Ecto neural progenitor cell (in vitro differentiated cells): ENCODE measurements at regions not wholly inside any gene's neighbourhood (a gene's known extent, or its start where the extent isn't known, plus 50 kb on each side); places are given as distances from the start of the nearest gene placed in this dataset.
"Not testable (repeated sequence)": the region's sequence is repeated elsewhere in the genome, so short reads cannot be mapped to it uniquely, and the experiment has no call there.

Source experiments
- DNase-seq: peaks from one replicate; pipeline ENCODE4 v3.0.0-alpha.2; 2018; ENCODE audit warnings: low spot score

GRCh38 chr16:80007231-80007630 lies 406.7 kb upstream of the MAF start:
- no peak for DNase-seq

- DNase-seq = no peak
Measured at GRCh38 chr16:80006241-80007215, 406.0 kb upstream of the MAF start.

DNA sequence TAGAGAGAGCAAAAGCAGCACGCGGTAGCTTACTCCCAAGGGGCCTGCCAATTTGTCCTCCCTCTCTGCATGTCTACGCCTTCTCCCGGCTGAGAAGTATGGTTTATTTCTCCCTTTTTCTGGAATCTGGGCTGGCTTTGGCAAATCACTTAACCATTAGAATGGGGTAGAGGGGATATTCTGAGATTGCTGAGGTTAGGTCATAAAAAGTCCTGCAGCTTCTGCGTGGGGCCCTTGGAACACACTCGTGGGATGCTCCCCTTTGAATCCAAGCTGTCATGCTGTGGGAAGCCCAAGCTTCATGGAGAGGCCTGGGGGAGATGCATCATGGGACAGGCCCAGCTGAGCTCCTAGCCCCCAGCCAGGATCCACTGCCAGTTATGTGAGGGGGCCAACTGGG lies 403.6 kb upstream of the MAF start:
- no peak for DNase-seq

DNA sequence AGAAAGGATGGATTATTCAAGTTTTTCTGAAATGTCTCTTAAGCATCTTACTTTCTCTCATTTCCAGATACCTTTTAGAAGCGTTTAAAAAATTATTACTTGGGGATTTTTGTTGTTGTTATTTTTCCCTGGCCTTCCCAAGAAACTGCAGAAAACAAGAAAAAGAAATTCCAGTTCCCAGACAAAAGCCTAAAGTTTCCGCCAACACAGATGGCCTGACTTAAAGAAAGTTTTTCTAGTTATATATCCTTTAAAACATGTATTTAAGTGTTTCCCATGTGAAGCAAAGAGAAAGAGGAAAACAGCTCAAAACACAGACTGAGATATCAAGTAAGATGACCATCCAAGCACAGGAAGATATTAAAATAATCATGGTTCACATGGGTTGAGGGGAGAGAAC lies 401.7 kb upstream of the MAF start:
- DNase-seq = no peak

DNA sequence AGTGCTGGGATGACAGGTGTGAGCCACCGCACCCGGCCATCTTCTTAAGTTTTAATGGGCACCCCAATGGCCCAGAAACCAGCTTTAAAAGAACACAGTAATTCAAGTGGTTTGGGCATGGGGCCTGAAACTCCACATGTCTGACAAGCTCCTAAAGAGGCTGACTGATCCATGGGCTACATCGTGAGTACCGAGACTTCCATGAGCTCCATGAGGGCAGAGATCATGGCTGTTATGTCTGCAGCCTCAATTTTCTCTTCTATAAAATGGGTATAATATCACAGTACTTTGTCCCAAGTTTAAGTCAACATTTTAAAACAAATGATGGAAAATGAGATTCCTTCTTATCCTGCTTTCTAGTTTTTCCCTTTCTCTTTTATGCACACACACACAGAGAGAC lies 397.6 kb upstream of the MAF start:
- no peak for DNase-seq

GRCh38 chr16:79997257-79997656 lies 396.7 kb upstream of the MAF start:
- no peak for DNase-seq

DNA sequence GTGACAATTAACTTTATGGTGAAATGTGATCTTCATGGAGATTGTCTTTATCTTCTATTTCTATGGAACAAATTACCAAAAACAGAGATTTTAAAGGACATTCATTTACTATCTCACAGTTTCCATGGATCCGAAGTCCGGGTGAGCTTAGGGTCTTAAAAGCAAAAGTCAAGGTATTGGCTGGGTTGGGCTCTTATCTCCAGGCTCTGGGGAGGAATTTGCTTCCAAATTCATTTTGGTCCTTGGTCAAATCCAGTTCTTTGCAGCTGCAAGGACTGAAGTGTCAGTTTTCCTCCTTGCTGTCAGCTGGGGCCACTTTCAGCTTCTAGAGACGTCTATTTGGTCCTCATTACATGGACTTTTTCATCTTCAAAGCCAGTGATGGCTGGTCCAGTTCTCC lies 395.8 kb upstream of the MAF start:
- no peak for DNase-seq

DNA sequence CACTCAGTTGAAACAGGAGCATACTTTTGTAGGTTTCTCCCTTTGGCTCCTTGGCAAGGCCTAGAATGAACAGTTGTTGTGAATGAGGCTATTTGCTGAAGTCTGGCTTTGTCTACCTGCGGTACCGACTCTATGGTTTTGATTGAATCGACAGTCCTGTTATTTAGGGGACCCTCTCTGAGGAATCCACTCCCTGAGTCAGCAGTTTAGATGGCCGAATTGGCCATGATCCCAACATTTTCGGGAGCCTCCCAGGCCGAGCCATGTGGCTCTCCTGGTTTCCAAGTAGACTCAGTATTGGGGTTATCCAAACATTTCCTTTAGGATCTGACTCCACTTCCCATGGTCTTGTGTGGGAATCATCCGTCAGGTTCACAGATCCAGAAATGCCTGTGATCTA lies 394.8 kb upstream of the MAF start:
- no peak for DNase-seq

- DNase-seq = no peak
Measured at GRCh38 chr16:79994418-79994817, 393.9 kb upstream of the MAF start.

DNA sequence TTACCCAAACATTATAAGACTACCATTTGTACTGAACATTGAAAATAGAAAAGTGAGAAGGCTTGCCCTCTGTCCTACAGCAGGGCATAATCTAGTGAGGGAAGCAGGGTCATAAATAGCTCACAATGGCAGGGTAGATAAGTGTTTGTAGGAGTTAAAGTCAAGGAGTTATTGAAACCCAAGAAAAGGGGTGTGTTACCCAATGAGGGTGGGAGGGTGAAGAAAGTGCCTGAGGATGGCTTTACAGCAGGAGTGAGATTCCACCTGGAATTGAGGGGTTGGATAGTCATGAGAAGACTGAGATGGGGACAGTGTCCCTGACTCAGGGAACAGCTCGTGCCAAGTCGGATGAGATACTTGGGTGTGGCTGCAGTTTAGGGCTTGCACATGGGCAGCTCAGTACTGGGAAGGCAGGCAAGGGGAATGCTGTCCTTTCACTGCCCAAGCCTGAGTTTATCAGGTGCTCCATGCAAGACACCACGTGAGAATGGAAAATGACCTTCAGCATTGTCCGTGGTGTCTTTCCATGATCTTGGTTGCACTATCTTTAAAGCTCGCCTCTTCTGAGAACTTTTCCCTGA lies 393.2 kb upstream of the MAF start:
- DNase-seq = no peak

- DNase-seq = no peak
Measured at GRCh38 chr16:79991969-79992368, 391.4 kb upstream of the MAF start.

DNA sequence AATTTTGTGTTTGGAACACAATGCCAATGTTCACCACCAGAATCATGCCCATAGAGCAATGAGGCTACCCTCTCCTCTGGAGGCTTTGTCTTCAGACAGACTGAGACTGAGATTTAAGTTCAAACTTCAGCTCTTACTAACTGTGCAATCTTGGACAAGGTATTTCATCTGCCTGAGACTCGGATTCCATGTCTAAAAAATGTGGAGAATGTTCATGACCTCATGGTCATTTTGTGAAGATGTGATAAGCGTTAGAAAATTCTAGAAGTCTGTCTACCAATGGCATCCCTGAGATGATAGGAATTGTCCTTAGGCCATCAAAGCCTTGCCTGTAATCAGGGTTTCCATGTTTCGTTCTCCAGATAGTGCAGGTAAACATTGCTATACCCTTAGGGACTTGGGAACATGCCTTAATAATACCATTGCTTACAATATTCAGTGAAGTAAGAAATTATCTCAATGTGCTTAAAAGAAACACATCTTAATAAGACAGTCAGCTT lies 388.2 kb upstream of the MAF start:
- DNase-seq = no peak

- no peak for DNase-seq
Measured at GRCh38 chr16:79988089-79988488, 387.6 kb upstream of the MAF start.

GRCh38 chr16:79986352-79986751 lies 385.8 kb upstream of the MAF start:
- no peak for DNase-seq

DNA sequence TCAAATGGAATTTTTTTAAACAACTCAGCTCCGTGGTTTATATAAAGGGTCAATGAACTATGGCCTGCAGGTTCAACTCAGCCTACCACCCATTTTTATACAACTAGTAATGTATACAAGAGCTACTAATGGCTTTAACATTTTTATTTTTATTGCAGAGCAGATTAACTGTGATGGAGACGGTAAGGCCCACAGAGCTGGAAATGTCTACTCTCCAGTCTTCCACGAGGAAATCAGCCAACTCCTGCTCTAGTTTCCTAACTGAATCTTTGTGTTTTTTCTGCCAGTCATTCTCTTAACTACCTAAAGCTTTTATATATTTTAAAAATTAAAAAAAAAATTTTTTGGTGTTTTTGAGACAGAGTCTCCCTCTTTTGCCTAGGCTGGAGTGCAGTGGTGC lies 385.1 kb upstream of the MAF start:
- no peak for DNase-seq

DNA sequence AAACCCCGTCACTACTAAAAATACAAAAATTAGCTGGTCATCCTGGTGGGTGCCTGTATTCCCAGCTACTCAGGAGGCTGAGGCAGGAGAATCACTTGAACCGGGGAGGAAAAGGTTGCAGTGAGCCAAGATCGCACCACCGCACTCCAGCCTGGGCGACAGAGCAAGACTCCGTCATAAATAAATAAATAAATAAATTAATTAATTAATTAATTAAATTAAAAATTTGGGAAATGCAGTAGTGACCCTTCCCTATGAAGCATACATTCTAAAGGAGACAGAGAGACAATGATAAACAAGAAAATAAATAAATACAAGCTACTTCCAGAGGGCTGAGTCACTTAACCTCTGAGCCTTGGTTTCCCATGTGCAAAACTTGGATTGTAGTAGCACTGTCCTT lies 383.6 kb upstream of the MAF start:
- DNase-seq = not testable (repeated sequence)

GRCh38 chr16:79982862-79983261 lies 382.3 kb upstream of the MAF start:
- DNase-seq = no peak

DNA sequence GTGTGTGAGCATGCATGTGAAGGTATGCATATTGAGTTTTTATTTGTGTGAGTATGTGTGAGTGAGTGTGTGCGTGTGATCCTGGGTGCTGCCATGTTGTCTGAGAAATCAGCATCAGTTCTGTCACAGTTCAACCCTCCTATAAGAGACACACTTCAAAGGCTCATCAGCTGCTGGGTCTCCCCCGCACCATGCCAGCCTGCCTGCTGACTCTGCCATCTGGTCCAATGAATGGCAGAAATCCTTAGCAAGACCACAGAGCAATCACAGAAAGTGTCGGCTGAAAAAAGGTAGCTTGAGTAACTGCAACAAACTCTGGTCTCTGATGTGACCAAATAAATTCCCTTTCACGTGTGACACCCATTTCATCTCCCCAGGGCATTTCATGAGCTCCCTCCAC lies 381.8 kb upstream of the MAF start:
- no peak for DNase-seq

GRCh38 chr16:79981814-79982213 lies 381.3 kb upstream of the MAF start:
- no peak for DNase-seq

GRCh38 chr16:79980650-79981521 lies 380.3 kb upstream of the MAF start:
- DNase-seq = no peak

DNA sequence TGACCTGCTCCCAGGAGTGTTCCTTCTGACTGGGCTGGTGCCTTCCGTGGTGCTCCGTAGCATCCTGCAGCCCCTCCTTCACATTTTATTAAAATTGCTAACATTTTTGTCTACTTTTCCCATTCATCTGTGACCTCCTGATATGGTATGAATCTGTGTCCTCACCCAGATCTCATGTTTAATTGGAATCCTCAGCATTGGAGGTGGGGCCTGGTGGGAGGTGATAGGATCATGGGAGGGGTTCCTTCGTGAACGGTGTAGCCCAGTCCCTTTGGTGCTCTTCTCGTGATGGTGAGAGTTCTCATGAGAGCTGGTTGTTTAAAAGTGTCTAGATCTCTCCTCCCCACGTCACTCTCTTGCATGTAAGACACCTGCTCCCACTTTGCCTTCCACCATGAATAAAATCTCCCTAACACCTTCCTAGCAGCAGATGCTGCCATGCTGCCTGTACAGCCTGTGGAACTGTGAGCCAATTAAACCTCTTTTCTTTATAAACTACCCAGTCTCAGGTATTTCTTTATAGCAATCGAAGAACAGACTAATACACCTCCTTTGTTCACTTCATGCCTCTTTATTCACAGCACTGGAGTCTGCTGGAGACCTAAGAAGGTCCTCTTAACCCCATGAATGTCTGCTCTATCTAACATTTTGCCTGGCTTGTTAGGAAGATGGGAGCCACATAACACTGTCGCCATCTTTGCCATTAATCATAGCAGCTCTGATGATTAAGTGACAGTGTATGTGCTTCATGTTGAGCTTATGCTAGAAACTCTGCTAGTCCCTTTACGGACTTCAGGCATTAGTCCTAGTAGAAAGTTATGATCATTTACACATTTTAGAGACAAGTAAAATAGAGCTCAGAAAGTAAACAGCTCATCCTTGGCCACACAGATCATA lies 377.7 kb upstream of the MAF start:
- DNase-seq = no peak
